K562 (cell line): ENCODE measurements at regions not wholly inside any gene's neighbourhood (a gene's known extent, or its start where the extent isn't known, plus 50 kb on each side); places are given as distances from the start of the nearest gene placed in this dataset.

ENCODE experiments used
- ATF7 ChIP-seq: fragments of 450-650 bp; IDR thresholded peaks from 2 replicates; pipeline ENCODE4 v1.7.1; 2014; ENCODE audit warnings: mild to moderate bottlenecking, moderate library complexity
- ELF2 ChIP-seq: fragments of 250-450 bp; sonication (Bioruptor Pico); IDR thresholded peaks from 2 replicates; pipeline ENCODE4 v1.5.0; 2021; ENCODE audit warnings: mild to moderate bottlenecking
- ERF ChIP-seq: fragments of 450-650 bp; formaldehyde crosslinking; IDR thresholded peaks from 2 replicates; pipeline ENCODE4 v1.4.0; 2020; ENCODE audit warnings: mild to moderate bottlenecking, mixed read lengths
- ETS2 ChIP-seq: IDR thresholded peaks from 2 replicates; pipeline ENCODE4 v1.6.1; 2016; ENCODE audit warnings: borderline replicate concordance, missing genetic modification characterization, mild to moderate bottlenecking, moderate library complexity, missing compliant biosample characterization; ENCODE audit not compliant: poor library complexity, severe bottlenecking
- FOXJ2 ChIP-seq: fragments of 200-800 bp; sonication (Bioruptor generic); IDR thresholded peaks from 2 replicates; pipeline ENCODE4 v1.6.1; 2016; ENCODE audit warnings: missing genetic modification characterization, missing compliant biosample characterization
- HNRNPH1 ChIP-seq: fragments of 200-400 bp; formaldehyde crosslinking; optimal IDR thresholded peaks from 2 replicates; pipeline ENCODE3; 2017; ENCODE audit warnings: low read depth, mild to moderate bottlenecking, low read length, moderate library complexity
- IRF9 ChIP-seq: fragments of 450-650 bp; IDR thresholded peaks from 2 replicates; pipeline ENCODE4 v1.6.1; 2016; ENCODE audit warnings: missing biosample characterization, missing genetic modification characterization
- L3MBTL2 ChIP-seq: fragments of 450-650 bp; IDR thresholded peaks from 2 replicates; pipeline ENCODE4 v1.6.1; 2016; ENCODE audit warnings: mild to moderate bottlenecking, moderate library complexity
- LEF1 ChIP-seq: fragments of 450-650 bp; IDR thresholded peaks from 2 replicates; pipeline ENCODE4 v1.6.1; 2016; ENCODE audit warnings: mild to moderate bottlenecking
- MAFG ChIP-seq: fragments of 450-650 bp; conservative IDR thresholded peaks from 2 replicates; pipeline ENCODE4 v1.6.1; 2016; ENCODE audit warnings: missing genetic modification characterization, missing compliant biosample characterization
- MCM2 ChIP-seq: fragments of 450-650 bp; IDR thresholded peaks from 2 replicates; pipeline ENCODE4 v1.6.1; 2017; ENCODE audit warnings: low read depth, mild to moderate bottlenecking
- MIER1 ChIP-seq: fragments of 450-650 bp; IDR thresholded peaks from 2 replicates; pipeline ENCODE4 v1.6.1; 2016; ENCODE audit warnings: antibody characterized with exemption, mild to moderate bottlenecking, low read depth
- NCOA4 ChIP-seq: fragments of 450-650 bp; IDR thresholded peaks from 2 replicates; pipeline ENCODE4 v1.6.1; 2018; ENCODE audit warnings: mild to moderate bottlenecking; ENCODE audit not compliant: partially characterized antibody
- NFE2 ChIP-seq: IDR thresholded peaks from 2 replicates; pipeline ENCODE4 v1.6.1; 2014; ENCODE audit warnings: antibody characterized with exemption, low read depth
- PHB ChIP-seq: fragments of 250-450 bp; sonication (Bioruptor Pico); IDR thresholded peaks from 2 replicates; pipeline ENCODE4 v1.5.0; 2021
- PHB2 ChIP-seq: fragments of 450-650 bp; IDR thresholded peaks from 2 replicates; pipeline ENCODE4 v1.6.1; 2017; ENCODE audit warnings: low read depth
- PTBP1 ChIP-seq: fragments of 200-400 bp; formaldehyde crosslinking; IDR thresholded peaks from 2 replicates; pipeline ENCODE4 v1.6.1; 2017; ENCODE audit warnings: low read depth, low read length
- TRIM24 ChIP-seq, 2 experiments: fragments of 450-650 bp; IDR thresholded peaks; 2 replicates each; pipeline ENCODE4 v1.6.1; 2016
- TSHZ1 ChIP-seq: fragments of 250-450 bp; sonication (Bioruptor Pico); IDR thresholded peaks from 2 replicates; pipeline ENCODE4 v1.4.0; 2020; ENCODE audit warnings: mild to moderate bottlenecking, moderate library complexity
- ZC3H4 ChIP-seq: sonication (generic); formaldehyde crosslinking; IDR thresholded peaks from 2 replicates; pipeline ENCODE4 v1.9.0; 2021; ENCODE audit warnings: missing genetic modification reagents, borderline replicate concordance
- ZNF592 ChIP-seq: fragments of 450-650 bp; IDR thresholded peaks from 2 replicates; pipeline ENCODE4 v1.6.1; 2017; ENCODE audit warnings: antibody characterized with exemption, mild to moderate bottlenecking

DNA sequence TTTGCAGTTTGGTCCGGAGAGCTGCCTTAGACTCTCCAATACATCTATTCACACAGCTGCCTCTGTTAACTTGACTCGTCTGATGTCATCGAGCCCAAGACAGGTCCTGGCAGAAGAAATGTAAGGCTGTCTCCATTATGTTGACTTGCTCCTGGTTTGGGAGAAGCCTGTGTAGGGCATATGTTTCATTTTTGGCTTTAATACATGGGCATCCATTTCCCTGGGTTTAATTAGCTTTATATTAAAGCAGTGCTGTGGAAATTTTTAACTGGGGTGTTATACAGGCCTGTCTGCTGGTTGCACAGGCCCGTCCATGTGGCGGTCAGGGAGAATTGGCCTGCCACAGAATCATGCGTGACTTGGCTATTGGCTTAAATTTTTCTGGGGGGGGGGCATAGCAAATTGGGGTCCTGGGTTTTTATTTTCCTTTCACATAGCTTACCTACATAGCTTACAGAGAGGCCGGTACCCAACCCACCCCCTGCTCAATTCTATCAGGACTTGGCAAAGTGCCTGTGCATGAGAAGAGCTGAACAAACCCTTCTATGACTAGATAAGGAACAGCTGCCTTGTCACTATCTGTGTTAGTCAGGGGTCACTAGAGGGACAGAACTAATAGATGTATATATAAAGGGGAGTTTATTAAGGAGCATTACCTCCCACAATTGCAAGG is 123.5 kb upstream of the WDR1 start (continued):
- TF ChIP-seq IRF9 (tag) (no peak), L3MBTL2 (peak; percentile 80), ERF (no peak), FOXJ2 (tag) (no peak), ELF2 (CRISPR knock-in tag) (peak; percentile 42; the same call in 1 of the 2 replicates), PHB2 (no peak), MAFG (tag) (peak; percentile 22; the same call in 1 of the 2 replicates), ZNF592 (peak; percentile 94), HNRNPH1 (no peak), ATF7 (peak; percentile 93), ETS2 (no peak), LEF1 (peak; percentile 47; the same call in 1 of the 2 replicates), ZC3H4 (CRISPR knock-in tag) (no peak), MCM2 (no peak), PHB (CRISPR knock-in tag) (no peak), NCOA4 (no peak), PTBP1 (no peak), TSHZ1 (no peak; the same call in 1 of the 2 replicates), MIER1 (no peak), TRIM24 (IDR thresholded peaks at IDR 0.05) (peak; percentile 11 to 17; a peak in 2 of 4 replicates), NFE2 (peak; percentile 58; the same call in 1 of the 2 replicates)
